PC-3 (cell line): ENCODE measurements at regions not wholly inside any gene's neighbourhood (a gene's known extent, or its start where the extent isn't known, plus 50 kb on each side); places are given as distances from the start of the nearest gene placed in this dataset.

Experiments used
- CTCF ChIP-seq: fragments of 300-600 bp; sonication (generic); conservative IDR thresholded peaks from 2 replicates; pipeline ENCODE4 v1.5.1; 2017; ENCODE audit warnings: antibody characterized with exemption, low read depth, mild to moderate bottlenecking, low read length
- EZH2phosphoT487 ChIP-seq: fragments of 300-600 bp; sonication (generic); IDR thresholded peaks from 2 replicates; pipeline ENCODE4 v1.6.1; 2018; ENCODE audit warnings: mild to moderate bottlenecking, antibody characterized with exemption, low read length, borderline replicate concordance

GRCh38 chr11:57936050-57936418 lies 87.6 kb upstream of the OR9Q1 start:
- TF ChIP-seq CTCF (no peak), EZH2phosphoT487 (no peak)
